Anterior cingulate cortex (tissue), 58 donors: ENCODE measurements at regions not wholly inside any gene's neighbourhood (a gene's known extent, or its start where the extent isn't known, plus 50 kb on each side); places are given as distances from the start of the nearest gene placed in this dataset.
A peak's percentile ranks its signal among the peaks of the same experiment; 100 is the strongest.

Source experiments
- DNase-seq, 58 donors: peaks; one replicate each; lab custom pipeline; 2025; lab: John Stamatoyannopoulos, UW

- no peak for DNase-seq
These were observed 416.3 kb upstream of the USP24 start for GRCh38 chr1:55631509-55631908.

DNA sequence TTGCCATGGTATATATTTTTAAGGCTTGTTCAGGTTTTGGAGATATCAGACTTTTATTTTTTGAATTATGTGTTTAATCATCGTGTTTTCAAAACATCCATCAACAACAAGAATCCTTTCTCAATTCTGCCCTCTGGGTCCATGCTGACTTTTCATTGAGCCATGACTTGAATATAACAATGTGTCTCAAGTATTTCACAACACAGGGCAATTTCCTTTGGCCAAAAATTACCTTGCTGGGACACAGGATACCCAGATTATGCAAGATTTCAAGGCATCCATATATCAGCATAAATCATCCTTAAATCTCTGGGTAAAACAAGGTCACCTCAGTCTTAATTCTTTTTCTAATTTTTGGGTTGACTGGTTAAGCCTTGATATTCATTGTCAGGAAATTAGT lies 411.2 kb upstream of the USP24 start:
- no peak for DNase-seq

DNA sequence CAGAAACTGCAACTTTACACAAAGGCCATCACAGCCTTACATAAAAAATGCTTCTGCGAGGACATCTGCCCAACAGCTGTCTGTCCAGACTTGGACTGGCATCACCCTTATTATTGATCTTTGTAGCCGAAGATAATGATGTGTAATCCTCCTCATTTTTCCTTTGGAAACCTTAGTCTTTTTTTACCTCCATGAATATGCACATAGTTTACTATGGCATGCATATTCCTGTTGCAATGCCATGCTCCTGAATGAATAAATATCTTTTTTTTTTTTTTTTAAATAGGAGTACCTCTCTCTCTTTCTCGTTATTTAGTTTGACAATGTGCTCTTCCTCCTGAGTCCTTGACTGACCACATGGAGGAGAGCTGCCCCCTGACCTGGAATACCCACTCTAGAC lies 409.6 kb upstream of the USP24 start:
- DNase-seq: no peak

GRCh38 chr1:55623311-55623710 lies 408.1 kb upstream of the USP24 start:
- DNase-seq: no peak

- no peak for DNase-seq
These were observed 406.9 kb upstream of the USP24 start for GRCh38 chr1:55622074-55622473.

DNA sequence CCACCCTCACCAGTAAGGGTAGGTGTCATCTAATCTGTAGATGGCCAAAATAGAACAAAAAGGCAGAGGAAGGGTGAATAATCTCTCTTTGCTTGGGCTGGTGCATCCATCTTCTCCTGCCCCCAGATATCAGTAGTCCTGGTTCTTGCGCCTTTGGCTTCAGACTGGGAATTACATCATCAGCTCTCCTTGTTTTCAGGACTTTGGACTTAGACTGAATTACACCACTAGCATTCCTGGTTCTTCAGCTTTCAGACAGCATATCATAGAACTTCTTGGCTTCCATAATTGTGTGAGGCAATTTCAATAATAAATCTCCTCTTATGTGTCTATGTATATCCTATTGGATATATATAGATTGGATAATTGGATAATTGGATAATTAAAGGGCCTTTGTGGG lies 403.0 kb upstream of the USP24 start:
- DNase-seq: no peak

- no peak for DNase-seq
These were observed 402.3 kb upstream of the USP24 start for GRCh38 chr1:55617288-55617982.

- DNase-seq: no peak
These were observed 397.8 kb upstream of the USP24 start for GRCh38 chr1:55612988-55613387.

GRCh38 chr1:55611123-55611522 lies 396.0 kb upstream of the USP24 start:
- DNase-seq: no peak

DNA sequence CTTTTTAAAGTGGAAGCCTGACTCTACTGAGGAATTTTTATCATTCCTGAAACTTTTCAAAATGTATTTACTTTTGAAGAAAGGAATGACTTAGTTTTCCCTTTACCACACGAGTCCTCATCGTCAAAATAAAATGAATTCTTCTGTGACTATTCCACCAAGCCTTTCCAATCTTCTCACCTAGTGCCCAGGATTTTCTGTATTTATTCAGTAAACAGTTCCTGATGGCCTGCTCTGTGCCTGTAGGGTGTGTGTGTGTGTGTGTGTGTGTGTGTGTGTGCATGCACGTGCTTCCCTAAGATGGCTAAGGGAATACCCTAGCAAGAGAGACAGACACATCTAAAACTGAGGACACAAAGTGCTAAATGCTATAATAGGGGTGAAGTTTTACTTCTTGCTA lies 395.0 kb upstream of the USP24 start:
- no peak for DNase-seq

GRCh38 chr1:55609630-55610029 lies 394.5 kb upstream of the USP24 start:
- DNase-seq: no peak

DNA sequence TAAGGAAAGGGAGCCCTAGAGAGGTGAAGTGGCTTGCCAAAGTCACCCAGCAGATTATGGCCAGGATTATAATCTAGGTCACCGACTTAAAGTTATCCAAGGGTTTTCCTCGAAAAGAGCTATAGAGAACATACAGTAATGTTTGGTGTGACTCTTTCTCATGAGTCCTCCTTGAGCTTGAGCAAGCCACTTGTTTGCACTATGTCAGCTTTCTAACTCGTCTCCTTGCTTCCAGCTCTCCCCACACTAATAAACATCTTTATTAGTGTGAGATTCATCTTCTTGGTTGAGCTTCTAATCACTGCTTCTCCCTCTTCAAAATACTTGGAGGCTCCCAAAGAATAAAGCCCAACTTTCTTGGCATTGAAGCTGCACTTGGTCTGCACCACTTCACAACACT lies 390.0 kb upstream of the USP24 start:
- DNase-seq: no peak

- DNase-seq: no peak
These were observed 389.6 kb upstream of the USP24 start for GRCh38 chr1:55604749-55605148.

DNA sequence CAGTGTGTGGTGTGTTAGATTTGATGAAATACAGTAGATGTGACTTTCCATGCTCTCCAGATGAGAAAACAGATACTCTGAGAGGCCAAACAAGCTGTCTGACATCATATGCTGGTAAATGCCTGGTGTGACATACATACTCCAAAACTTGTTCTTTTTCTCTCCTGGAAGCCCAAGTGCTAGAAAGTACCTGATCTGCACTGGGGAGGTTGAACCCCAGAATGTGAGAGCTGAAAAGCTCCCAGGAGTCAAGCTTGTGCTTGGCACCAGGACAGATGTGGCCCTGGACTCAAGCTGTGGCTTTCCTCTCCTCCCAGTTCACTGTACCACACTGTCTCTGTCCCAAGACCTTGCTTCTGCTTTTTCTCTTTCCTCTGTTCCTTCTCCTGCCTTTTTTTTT lies 389.0 kb upstream of the USP24 start:
- no peak for DNase-seq

- DNase-seq: no peak
These were observed 385.1 kb upstream of the USP24 start for GRCh38 chr1:55600242-55600641.

DNA sequence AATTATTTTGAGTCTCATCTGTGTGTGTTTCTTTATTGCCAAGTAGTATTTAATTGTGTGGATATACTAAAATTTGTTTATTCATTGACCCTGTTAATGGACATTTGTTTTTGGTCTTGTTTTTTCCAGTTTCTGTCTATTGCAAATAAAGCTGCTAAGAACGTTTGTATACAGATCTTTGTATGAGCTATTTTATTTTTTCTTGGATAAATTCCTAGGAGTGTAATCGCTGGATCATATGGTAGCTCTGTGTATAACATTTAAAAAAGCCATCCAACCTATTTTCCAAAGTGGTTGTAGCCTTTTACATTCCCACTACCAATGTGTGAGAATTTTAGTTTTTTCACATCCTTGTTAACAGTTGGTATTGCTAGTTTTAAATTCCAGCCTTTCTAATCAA lies 382.7 kb upstream of the USP24 start:
- DNase-seq: no peak

GRCh38 chr1:55594701-55595100 lies 379.5 kb upstream of the USP24 start:
- no peak for DNase-seq

DNA sequence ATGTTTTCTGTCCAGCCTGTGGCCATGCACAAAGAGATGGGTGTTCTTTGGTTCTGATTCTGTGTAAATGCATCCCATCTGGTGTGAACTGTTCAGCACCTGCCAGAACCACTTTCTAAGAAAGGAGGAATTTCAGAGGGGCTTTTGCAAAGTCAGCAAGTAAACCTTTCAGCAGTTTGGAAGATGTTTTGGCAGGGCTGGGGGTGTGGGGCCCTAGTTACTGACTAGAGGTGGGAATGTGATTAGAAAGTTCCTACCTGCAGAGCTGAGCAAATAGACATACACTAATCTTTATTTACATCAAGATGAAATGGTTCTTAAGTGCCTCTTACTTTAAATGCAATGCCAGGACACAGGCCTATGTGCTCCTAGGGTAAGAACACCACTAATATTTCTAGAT lies 378.1 kb upstream of the USP24 start:
- DNase-seq: no peak

DNA sequence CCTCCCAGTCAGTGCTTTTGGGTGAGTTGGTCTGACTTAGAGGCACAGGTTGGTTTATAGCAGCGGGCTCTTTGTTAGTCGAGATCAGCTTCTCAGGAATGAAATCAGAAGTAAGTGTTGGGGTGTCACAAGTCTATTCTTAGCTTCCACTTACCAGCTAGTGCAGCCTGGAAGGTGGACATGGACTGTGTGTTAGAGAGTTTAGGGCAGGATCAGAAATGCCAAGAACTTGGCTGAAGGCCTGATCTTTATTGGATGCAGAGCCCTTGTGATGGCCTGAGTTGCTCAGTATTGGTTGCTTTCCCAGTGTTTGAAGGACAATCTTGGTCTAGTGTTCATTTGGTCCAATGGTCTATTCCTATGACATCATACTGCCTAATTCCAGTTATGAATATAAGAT lies 377.0 kb upstream of the USP24 start:
- no peak for DNase-seq

GRCh38 chr1:55589671-55590297 lies 374.6 kb upstream of the USP24 start:
- peak in 6 of 58 donors; percentile 1 to 15 (median 7) for DNase-seq

GRCh38 chr1:55588309-55588708 lies 373.1 kb upstream of the USP24 start:
- no peak for DNase-seq

GRCh38 chr1:55586771-55587170 lies 371.6 kb upstream of the USP24 start:
- no peak for DNase-seq

DNA sequence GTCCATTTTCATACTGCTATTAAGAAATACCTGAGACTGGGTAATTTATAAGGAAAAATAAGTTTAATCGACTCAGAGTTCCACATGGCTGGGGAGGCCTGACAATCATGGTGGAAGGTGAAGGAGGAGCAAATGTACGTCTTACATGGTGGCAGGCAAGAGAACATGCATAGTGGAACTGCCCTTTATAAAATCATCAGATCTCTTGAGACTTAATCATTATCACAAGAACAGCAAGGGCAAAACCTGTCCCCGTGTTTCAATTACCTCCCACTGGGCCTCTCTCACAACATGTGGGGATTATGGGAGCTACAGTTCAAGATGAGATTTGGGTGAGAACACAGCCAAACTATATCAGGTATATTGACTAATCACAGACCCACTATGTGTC lies 370.2 kb upstream of the USP24 start:
- DNase-seq: no peak
